Epithelial cell of prostate (primary cell): ENCODE measurements at regions not wholly inside any gene's neighbourhood (a gene's known extent, or its start where the extent isn't known, plus 50 kb on each side); places are given as distances from the start of the nearest gene placed in this dataset.
A peak's percentile ranks its signal among the peaks of the same experiment; 100 is the strongest.
"Not testable (repeated sequence)": the region's sequence is repeated elsewhere in the genome, so short reads cannot be mapped to it uniquely, and the experiment has no call there.

Experiments used
- DNase-seq: peaks from one replicate; pipeline ENCODE4 v3.0.0-alpha.2; 2011; ENCODE audit warnings: low read depth, low spot score
- H3K27ac ChIP-seq: fragments of 450-650 bp; 2 replicates; pipeline ENCODE4 v1.5.1; 2017; ENCODE audit warnings: mild to moderate bottlenecking

DNA sequence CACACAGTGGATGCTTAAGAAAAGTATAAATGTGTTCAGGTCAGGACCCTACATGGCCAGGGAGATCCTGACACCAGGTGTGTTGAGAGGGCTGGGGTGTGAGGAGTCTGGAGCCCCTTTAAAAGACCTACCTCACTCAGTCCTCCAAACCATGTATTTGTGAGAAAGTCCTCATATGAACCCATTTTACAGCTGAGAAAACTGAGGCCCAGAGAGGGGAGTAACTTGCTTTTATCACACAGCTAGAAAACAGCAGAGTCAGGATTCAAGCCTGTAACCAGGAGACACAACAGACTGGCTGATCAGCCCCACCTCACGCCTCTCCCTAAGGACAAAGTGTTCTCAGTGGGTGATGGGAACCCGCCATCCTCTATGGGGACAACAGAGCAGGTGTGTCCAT lies 706.7 kb downstream of the PTPRU start:
- no peak for DNase-seq
- no peak overlapping the region for H3K27ac ChIP-seq

DNA sequence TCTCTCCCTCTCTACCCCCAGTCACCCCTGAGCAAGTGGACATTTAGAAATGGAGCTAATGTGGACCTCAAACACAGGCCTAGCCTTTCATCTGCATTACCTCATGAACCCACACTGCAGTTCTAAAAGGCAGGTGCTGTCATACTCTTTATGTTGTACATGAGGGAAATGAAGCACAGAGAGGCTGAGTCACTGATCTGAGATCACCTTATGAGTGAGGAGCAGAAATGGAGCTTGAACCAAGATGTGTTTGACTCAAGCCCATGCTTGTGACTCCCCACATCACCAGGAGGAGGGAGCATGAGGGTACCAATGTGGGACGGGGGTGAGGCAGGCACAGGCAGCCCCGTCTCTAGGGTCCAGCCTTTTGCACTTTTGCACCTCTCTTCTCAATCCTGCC lies 702.8 kb downstream of the PTPRU start:
- no peak overlapping the region for H3K27ac ChIP-seq
- peak; percentile 49 for DNase-seq

DNA sequence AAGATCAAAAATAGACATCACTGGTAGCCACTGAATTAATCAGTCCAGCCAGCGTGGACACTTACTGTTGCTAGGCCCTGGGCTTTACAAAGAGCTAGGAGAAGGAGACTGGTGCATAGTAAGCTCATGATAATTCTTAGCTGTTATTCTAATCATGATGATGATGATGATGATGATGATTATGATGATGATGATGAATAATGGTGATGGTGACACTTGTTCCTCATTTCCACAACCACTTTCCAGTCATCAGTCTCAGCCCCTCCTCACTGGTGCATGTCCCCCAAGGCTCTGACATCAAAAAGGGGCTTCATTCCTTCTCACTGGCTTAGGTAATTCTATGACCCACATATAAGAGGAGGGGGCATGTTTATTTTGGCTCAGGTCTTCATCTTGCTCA lies 701.0 kb downstream of the PTPRU start:
- no peak for DNase-seq
- no peak overlapping the region for H3K27ac ChIP-seq

DNA sequence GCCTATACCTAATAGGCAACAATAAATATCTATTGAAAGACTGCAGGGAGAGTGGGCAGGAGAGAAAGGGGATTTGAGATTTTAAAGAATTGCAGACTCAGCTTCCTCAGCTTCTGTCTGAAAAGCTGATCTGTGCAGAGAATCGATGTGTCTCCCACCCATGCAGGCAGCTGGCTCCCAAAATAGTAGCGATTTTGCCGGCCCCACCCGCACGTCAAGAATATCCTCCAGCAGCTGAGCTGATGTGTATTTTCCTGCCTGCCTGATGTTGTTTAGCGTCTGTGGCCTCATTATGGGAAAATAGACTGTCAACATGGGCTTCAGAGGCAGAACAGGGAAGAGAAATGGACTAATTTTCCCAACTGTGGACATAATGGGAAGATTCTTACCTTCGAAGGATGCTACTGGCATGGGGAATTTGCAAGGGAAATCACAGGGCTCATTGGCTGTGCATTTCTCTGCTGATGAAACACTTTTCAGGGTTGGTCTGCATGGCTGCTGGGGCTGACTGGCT lies 699.8 kb downstream of the PTPRU start:
- H3K27ac ChIP-seq: no peak overlapping the region
- no peak for DNase-seq

DNA sequence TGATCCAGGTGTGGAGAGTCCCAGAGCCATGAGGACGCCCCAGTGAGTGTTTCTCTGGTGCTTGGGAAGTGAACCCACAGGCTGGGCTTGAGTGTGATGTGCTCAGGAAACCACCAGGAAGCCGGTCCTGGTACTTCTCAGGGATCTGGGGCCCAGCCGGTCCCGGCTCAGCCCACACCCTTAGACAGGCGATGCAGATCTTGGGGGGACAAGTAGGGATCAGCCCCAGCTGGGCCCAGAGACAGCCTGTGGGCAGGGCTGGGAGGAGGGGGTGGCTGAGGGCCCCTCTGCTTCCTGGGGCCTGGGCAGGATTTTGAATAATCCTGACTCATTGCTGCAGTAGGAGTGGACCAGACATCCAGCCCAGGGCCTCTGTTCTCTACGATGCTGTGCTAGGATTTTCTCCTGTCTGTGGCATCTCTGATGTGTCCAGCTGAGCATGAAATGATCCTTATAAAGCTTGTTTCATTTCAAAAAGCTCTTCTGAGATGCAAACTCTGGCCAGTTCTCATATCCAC lies 698.0 kb downstream of the PTPRU start:
- DNase-seq: no peak
- H3K27ac ChIP-seq: no peak overlapping the region

DNA sequence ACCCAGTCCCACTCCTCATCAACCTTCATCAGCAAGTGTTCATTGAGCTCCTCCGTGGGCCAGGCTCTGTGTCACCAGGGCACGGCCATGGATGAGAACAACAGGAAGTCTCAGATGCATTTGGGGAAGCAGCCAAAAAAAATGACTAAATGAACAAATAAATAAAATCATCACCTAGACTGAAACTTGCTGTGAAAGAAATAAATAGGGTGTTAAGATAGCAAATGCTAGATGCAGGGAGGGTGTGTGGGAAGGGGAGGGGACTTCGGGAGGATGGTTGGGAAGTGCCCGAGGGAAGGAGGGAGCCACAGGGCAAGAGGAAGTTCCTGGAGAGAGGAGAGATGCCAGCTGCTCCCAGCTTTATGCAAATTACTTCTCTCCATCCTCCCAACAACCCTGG lies 696.7 kb downstream of the PTPRU start:
- DNase-seq: peak; percentile 60
- H3K27ac ChIP-seq: peak overlapping the region; percentile 11

DNA sequence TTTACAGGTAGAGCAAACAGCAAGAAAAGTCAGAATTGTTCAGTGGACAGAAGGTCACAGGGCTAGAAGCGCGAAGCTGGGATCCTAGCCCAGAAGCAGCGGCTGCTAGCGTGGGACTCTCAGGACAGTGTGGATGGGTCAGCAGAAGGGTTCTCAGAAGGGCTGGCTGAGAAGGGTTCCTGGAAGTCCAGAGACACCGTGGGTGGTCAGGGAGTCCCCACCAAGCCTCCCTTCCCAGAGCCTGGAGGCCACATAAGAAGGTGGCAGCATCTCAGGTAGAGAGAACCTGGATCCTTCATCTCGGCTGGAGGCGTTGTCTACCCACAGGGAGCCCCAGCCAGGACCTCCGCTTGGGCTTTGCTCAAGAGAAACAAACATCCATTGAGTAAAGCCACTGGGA lies 696.3 kb downstream of the PTPRU start:
- H3K27ac ChIP-seq: peak overlapping the region; percentile 11
- DNase-seq: no peak

DNA sequence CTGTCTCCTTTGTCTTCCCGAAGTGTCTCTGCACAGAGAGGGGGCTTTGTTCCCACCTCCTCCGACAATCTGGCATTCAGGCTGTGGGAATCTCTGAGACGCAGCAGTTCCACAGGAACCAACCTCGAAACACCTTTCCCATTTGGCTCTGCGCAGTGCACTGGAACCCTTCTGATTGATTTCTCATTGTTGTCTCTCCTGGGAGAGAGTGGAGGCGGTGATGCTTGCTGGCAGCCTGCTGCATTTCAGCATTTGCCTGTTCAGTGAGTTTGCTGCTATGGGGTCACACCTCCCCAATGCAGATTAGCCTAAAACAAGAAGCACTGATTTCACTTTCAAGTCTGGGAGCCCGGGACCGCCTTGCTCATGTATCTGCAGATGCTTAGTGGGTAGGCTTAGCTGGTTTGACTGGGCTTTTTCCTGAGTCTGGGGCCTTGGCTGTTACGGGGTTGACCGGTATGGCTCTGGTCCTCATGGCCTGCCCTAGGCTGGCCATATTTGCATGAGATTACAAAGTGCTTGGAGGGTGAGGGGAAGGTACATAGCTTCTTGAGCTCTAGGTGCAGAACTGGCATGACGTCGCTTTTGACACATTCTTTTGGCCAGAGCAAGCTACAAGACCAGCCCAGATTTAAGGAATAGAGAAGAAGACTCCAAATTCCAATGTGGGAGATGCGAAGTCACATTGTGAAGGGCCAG lies 695.3 kb downstream of the PTPRU start:
- DNase-seq: no peak
- H3K27ac ChIP-seq: no peak overlapping the region

DNA sequence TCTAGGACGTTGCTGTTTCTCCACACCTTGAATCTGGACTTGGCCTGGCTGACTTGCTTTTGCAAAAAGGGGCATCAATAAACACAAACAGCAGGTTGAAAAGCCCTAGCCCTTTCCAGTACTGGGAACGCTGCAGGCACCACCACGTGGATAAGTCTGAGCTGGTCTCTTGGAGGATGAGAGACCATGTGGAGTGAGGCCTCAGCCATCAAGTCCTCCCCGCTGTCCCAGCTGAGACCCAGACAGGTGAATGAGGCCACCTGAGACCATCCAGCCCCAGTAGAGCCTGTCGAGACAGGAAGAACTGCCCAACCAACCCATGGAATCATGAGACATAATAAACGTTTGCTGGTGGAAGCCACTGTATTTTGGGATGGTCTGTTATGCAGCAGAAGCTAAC lies 688.7 kb downstream of the PTPRU start:
- no peak for DNase-seq
- no peak overlapping the region for H3K27ac ChIP-seq

DNA sequence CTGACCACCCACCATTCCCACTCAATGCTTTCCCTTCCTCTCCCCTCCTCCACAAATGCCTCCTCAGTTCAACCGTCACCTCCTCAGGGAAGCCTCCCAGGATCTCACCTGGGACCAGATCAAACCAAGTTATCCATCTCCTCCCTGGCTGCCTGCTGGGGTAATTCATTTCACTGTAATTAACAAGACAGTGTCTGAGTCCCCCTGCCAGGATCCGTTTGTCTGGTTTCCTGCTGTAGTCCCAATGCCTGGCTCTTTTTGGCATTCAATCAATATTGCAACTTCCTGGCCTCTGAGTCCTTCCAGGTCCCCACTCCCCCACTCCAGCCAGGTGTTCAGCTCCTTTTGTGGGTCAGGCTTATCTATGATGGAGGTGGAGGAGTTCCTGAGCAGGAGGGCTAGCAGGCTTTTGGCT lies 687.7 kb downstream of the PTPRU start:
- no peak for DNase-seq
- no peak overlapping the region for H3K27ac ChIP-seq

DNA sequence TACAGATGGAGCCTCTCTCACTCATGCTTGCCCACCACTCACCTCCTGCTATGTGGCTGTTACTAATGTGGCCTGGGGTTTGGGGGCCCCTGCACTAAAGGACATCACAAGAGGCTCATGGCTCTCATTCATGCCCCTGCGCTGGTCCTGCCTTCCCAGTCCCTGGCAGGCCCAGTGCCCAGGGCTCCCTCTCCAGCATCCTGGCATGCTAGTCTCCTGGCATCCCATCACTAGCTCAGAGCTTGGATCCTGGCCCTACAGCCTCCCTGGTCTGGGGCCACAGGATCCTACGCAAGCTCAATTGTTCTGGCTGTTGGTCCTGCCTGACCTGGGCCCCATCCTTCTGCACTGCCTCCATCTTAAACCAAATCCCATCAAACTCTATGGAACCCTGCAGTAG lies 685.4 kb downstream of the PTPRU start:
- no peak for DNase-seq
- no peak overlapping the region for H3K27ac ChIP-seq

DNA sequence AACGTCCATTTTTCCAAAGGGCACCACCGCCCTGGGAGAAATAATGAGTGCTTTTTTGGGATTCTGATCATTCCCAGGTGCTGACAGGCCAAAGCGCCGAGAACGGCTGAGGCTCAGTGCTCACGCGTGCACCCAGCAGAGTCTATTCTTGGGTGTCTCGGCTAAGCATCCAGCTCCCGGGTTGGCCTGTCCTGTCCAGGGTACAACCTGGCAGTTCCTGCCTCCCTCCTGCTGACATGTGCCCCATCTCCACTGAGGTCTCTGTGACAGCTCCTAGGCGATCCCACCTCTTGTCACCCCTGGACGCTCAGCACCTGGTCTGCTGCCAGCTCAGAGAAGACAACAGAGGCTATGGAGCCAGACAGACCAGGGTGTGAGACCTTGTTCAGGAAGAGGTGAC lies 684.5 kb downstream of the PTPRU start:
- H3K27ac ChIP-seq: no peak overlapping the region
- DNase-seq: no peak

DNA sequence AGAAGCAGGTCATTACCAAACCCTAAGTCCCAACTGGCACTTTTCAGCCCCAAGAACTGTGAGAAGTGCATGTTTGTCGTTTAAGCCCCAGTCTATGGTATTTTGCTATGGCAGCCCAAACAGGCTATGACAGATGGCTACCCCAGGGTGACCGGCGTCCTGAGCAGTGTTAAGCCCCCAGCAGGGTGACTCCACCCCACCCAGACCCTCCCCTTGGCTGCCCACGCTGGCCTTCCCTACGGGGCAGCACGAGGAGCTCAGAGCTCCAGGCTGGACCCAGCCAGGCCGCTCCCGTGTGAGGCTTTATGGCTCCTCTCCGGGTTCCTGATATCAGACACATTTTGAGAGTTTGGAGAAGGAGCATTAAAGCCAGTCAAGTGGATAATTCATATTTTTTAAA lies 684.0 kb downstream of the PTPRU start:
- no peak for DNase-seq
- H3K27ac ChIP-seq: no peak overlapping the region

DNA sequence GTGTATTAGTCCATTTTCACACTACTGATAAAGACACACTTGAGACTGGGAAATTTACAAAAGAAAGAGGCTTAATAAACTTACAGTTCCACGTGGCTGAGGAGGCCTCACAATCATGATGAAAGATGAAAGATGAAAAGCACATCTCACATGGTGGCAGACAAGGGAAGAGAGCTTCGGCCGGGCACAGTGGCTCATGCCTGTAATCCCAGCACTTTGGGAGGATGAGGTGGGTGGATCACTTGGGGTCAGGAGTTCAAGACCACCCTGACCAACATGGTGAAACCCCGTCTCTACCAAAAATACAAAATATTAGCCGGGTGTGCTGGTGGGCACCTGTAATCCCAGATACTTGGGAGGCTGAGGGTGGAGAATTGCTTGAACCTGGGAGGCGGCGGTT lies 682.7 kb downstream of the PTPRU start:
- DNase-seq: not testable (repeated sequence)

DNA sequence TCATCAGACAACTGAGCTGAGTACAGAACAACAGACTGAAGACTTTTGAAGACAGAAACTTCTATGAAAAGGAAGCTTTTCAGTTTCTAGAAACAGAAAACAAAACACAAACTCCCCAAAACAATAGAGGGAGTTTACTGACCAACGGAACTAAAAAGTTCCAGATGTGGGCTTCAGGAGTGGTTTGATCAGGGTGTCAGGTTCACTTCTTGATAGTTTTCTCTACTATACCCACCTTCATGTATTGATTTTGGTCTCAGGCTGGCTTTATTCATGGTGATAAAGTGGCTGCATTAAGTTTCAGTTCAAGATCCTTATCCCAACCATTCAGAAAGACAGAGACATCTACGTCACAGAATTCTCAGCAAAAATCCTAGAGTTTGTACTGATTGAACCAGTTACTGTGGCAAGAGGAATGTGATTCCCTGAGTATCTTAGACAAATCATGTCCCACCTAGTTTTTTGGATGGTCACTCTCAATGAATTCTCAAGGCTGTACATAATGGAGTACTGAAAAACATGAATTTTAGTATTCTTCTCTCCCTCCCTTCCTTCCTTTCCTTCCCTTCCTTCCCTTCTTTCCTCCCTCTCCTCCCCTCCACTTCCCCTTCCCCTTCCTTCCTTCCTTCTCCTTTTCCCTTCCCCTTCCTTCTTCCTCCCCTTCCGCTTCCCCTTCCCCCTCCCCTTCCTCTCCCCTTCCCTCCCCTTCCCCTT lies 680.5 kb downstream of the PTPRU start:
- no peak for DNase-seq
- H3K27ac ChIP-seq: no peak overlapping the region

More for the DNA sequence above, 682.7 kb downstream of the PTPRU start:
- not testable (repeated sequence) for H3K27ac ChIP-seq

DNA sequence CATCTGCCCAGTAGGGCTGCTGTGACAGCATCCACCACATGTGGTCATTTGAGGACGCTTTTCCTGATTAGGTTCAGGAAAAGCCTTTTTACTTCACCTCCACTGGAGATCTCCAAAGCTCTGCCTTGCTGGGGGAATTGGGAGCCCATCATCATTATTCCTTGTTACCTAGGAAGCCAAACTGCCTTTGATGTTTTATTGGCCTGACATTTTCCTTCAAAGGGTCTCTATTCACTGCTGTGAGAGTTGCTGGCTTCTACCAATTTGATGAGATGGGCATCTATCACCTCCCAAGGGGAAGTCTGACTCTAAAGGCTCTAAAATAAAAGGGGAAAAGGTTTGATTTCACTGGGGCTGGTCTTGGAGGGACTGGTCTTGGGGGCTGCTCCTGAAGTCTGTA lies 678.6 kb downstream of the PTPRU start:
- no peak overlapping the region for H3K27ac ChIP-seq
- no peak for DNase-seq

DNA sequence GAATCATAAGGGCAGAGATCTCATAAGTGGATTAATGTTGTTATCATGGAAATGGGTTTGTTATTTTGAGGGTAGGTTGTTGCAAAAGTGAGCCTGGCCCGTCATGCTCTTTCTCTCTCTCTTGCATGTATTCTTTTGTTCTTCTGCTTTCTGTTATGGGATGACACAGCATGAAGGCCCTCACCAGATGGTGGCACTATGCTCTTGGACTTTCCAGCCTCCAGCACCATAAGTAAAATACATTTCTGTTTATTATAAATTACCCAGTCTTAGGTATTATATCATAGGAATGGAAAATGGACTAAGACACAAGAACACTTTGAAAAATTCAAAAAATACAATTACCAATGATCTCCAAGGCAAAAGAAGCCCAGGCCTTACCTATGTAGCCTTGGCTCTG lies 676.1 kb downstream of the PTPRU start:
- no peak for DNase-seq
- no peak overlapping the region for H3K27ac ChIP-seq

DNA sequence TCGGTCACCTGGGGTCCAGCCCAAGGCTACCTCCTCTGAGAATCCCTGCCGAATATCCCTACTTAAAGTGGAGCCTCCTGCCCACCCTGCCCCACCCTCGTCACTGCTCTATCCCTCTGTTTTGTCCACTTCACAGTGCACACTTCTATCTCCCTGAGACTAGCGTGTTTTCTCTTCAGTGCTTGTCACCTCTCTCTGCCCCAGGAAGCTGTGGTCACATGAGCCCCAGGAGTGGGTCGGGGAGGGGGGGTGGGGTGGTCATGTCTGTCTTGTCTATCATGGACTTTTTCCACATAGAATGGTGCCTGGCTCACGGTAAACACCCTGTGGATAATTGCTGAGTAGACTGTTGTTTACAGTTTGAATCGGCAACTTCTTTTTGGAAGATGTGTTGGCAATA lies 673.6 kb downstream of the PTPRU start:
- no peak for DNase-seq
- no peak overlapping the region for H3K27ac ChIP-seq

DNA sequence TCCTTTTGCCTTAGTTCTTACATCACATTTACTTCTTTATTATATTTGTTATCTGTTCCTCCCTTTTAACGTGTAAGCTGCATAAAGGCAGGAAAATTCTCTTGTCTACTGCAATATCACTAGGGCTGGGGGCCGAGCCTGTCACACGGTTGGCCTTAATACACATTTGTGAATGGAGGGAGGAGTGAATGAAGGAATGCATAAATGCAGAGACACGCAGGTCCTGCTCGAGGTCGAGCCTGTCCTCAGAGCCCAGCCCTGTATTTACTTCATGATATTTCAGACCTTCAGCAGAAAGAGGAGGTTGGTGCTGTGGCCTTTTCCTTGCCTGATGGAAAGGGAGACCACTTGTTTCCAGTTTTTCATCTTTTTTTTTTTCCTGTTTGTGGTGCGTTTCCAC lies 671.3 kb downstream of the PTPRU start:
- H3K27ac ChIP-seq: no peak overlapping the region
- no peak for DNase-seq

DNA sequence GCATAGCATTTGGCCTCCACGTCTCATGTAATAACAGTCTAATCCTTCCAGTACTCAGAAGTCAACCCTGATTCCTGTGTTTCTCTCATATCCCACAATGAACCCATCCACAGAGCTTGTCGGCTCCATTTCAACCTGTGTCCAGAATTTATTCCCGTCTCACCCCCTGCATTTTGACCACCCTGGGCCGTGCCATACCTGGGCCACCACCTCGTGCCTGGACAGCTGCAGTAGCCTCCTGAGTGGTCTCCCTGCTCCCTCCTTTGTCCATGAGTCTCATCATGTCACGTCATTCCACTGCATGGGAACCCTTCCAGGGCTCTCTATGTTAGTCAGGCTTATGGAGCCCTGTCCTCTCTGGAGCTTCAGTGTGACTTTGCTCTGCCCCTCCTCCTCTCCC lies 670.6 kb downstream of the PTPRU start:
- no peak overlapping the region for H3K27ac ChIP-seq
- DNase-seq: no peak

DNA sequence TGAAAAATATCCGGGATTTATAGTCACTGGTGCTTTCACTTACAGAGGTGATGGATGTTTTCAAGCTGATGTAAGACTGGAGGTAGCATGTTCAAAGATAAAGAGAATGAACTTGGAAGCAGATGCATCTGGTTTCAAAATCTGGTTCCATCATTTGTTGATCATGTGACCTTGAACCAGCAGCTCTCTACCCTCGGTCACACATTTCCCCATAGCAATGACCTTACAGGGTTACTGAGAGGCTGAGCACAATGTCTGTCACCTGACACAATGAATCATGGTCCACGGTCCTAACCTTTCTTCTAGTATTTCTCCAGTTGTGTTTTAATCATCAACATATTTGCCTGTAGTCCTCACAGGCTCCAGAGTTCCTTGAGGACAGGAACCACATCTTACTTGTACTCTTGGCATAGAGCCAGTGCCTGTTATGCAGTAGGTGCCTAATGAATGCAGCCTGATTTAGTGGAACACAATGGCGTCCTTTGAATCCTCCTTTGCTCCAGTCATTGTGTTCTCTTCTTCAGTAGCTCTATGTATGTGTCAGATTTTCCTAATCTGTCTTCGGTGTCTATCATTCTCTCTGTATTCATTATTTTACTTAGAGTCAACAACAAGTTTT lies 667.3 kb downstream of the PTPRU start:
- no peak for DNase-seq

More for the DNA sequence above, 667.3 kb downstream of the PTPRU start:
- H3K27ac ChIP-seq: no peak overlapping the region
